GM19035 (cell line): ENCODE measurements at regions not wholly inside any gene's neighbourhood (a gene's known extent, or its start where the extent isn't known, plus 50 kb on each side); places are given as distances from the start of the nearest gene placed in this dataset.
"Not testable (repeated sequence)": the region's sequence is repeated elsewhere in the genome, so short reads cannot be mapped to it uniquely, and the experiment has no call there.

Experiments
- ATAC-seq: cut with Tn5 transposase; IDR thresholded peaks from one replicate; pipeline ENCODE4 v1.9.1; 2021; ENCODE audit not compliant: unreplicated experiment

DNA sequence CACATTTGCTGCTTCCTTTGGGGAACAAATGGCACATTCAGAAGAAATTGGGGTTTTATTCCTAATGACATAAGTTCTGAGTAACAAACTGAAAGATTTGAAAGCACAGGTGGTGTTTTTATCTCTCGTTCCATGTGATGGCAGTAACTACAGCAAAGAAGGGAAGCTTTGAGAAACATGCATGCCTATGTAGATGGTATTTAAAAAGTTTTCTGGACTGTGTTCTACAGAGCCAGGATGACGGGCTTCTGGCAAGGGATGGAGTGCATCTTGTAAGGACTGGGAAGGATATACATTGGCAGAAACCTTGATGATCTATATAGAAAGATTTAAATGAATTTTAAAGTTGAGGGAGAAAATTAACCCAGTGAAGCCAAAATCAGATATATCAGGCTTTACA is 362.2 kb upstream of the ROPN1 start:
- ATAC-seq, result no peak

DNA sequence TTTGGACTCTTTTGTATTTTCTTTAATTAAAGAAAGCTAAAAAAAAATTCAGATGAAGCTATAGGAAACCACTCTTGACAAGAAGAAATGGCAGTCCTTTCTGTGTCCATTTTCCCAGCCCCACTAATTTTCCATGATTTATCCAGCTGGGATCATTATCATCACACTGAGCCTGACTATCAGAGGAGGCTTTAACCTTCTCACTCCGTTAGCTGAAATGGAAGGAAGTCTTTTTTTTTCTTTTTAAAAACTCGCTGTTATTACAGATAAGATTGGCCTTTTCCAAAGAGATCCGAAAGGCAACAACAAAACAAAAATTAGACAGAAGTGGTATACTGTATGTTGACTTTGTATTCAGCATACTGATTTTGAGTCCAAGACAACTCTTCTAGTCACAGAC is 366.2 kb upstream of the ROPN1 start:
- ATAC-seq, result no peak

GRCh38 chr3:124360155-124360554 is 368.2 kb upstream of the ROPN1 start:
- ATAC-seq, result no peak

- ATAC-seq, result no peak
Measured at GRCh38 chr3:124360563-124360962, 368.6 kb upstream of the ROPN1 start.

DNA sequence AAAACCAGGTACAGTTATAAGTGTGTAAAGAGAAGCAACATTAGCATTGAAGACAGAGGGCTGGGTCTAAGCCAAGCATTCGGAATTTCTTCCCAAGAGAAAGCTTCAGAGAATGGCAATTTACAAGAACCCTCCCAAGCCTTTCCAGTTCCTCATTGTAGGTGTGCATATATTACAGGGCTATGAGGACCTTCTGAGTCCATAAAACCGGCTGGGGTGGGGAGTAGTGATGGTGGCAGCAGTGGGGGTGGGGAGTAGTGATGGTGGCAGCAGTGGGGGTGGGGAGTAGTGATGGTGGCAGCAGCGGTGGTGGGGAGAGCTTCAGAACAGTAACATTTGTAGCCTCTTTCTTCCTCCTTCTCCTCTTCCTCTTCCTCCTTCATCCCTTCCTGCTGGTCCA is 368.7 kb upstream of the UMPS start:
- no peak for ATAC-seq

GRCh38 chr3:124362455-124362854 is 367.8 kb upstream of the UMPS start:
- no peak for ATAC-seq

GRCh38 chr3:124363476-124363875 is 366.8 kb upstream of the UMPS start:
- ATAC-seq, result no peak

DNA sequence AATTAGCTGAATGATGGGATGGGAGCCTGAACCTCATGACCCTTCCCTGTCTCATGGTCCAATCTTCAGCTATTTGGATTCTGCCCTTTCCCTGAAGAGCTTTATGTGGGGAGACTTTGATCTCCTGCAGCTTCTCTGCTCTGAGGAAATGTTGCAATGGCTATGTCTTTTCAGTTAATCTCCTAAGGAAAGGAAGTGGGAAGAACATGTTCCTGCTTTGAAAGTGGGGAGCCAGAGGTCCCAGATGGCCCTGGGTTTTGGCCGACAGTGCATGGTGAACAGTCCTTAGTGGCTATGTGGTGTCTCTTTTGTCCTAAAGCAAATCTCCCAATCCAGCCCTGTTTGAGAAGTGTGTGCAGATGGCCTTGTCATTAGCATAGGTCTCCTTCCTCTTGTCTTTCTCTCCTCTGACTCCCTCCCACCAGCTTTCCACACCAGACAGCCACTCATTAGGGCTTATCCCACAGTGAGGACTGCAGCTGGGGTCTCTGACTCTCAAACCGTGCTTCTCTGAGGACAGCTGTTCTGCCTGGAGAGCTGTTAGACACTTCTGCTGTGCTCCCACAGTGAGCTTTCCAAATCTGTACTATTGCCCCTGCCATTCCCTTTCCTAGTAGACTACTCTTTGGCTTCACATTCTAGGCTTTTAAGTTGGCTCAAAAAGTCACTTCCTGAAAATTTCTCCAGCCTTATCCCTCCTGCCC is 365.8 kb upstream of the UMPS start:
- no peak for ATAC-seq

- ATAC-seq, result not testable (repeated sequence)
Measured at GRCh38 chr3:124366655-124367054, 363.6 kb upstream of the UMPS start.

DNA sequence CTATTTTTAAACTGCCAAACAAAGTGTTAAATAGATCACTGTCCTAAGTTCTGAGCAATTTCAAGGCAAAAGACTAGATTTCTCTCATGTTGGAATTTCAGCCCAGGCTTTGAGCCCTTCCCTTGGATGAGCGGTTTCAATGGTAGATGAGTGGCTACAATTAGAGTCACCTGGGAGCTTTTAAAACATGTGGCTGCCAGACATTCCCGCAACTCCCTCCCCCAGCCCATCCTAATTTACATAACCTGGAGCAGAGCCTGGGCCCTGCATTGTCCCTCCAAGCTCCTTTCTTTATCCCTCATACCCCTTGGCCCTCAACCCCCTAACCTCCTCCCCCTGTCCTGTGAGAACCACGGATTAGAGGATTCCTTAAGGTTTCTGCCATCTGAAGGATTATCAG is 357.5 kb upstream of the UMPS start:
- no peak for ATAC-seq

GRCh38 chr3:124373524-124373923 is 356.7 kb upstream of the UMPS start:
- ATAC-seq, result no peak

- no peak for ATAC-seq
Measured at GRCh38 chr3:124374583-124374982, 355.7 kb upstream of the UMPS start.

GRCh38 chr3:124381575-124382333 is 348.5 kb upstream of the UMPS start:
- ATAC-seq, result no peak

DNA sequence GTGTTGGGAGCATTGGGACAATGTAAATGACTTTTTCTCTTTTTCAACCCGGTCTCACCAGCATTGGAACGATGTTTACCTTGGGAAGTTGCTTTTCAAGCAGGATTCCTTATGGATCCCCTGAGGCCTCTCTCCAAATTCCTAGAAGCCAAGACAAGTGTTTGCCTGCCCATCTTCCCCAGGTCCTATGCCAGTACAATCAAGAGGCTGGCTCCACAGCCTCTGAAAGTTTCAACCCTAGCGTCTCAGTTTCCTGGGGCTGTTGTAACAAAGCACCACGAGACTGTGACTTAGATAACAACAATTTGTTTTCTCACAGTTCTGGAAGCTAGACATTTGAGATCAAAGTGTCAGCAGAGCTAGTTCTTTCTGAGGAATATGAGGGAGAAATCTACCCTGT is 347.2 kb upstream of the UMPS start:
- no peak for ATAC-seq

DNA sequence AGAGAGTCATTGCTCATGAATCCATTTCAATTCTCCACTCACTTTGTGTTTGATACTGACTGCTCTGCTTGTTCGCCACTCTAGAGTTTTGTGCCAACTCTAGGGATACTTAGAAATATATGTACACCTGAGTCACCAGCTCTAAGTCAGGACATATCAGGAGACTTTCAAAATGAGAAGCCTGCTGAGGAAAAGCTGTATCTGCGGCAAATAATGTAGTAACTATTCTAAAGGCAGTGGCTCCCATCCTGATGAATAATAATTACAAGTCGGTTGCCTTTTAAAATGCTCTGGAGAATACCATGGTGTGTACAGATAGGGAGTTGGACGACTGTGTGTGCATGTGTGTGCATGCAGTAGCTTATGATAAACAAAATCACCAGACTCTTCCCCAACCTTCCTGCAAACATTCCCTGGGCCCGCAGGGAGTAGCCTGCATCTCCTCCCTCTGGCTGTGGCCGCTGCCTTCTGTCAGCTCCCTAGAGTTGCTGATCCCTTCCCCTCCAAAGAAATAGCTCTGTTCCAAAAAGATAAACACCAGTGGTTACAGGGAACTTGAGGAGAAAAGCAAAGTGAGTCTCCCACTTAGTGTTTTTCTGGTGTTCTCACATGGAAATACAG is 346.3 kb upstream of the UMPS start:
- ATAC-seq, result no peak

DNA sequence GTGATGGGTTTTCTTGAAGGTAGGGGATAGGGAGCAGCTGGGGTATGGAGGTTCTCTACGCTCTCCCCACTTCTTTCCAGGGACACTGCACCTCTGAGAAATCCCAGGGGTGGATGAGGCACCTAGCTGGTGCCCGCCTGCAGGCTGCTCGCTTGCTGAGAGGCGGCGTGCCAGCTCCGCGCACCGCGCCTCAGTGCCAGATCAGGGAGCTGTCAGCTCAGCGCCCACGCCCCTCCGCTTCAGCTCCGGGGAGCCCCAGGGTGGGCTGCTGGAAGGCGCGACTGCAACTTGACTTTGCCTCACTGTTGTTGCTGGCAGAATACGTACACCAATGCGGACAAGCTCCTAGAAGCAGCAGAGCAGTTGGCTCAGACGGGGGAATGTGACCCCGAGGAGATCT is 345.7 kb upstream of the UMPS start:
- no peak for ATAC-seq

DNA sequence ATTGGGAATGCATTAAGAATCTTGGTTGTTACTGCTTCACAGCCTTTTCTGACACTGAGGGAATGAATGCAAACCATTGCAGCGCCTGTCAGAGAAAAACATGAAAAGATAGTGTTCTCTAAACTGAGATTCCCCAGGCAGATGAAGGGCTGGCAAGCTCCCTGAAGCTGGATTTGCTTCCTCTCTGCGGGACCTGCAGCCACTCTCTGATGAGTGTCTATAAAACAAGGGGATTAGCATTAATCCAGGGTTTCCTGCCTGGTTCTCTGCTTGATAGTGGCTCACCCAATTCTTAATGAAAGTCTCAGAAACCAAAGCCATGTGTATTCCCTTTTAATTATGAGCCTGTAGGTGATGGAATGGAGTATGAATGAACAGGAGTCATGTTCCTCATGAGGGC is 344.3 kb upstream of the UMPS start:
- no peak for ATAC-seq

GRCh38 chr3:124386996-124387595 is 343.2 kb upstream of the UMPS start:
- ATAC-seq, result no peak

DNA sequence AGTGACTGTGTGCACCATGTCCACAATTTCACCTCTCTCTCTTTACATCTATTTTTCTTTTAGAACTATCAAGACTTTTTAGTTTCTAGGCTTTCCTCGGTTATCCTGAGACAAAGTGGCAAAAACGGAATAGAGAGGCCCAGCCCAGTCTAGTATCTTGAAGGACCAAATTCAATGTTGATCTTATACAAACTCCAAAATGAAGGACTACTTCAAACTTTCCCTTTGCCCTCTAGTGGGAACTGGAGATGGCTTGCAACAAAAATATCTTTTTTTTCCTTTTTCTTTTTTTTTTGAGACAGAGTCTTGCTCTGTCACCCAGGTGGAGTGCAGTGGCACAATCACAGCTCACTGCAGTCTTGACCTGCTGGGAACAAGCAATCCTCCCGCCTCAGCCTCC is 338.5 kb upstream of the UMPS start:
- no peak for ATAC-seq

GRCh38 chr3:124393340-124393739 is 336.9 kb upstream of the UMPS start:
- no peak for ATAC-seq

DNA sequence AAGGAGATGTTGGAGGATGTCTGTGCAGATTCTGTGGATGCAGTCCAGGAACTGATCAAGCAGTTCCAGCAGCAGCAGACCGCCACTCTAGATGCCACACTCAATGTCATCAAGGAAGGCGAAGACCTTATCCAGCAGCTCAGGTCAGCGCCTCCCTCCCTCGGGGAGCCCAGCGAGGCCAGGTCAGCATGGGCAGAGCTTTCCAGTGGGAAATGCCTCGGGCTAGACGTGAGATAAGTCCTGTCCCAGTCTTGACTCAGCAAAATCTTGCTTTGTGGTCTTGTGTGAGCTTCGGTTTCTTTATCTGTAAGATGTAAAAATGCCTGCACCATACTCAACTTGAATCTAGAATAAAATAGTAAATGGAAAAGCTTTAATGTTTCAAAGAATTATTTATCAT is 335.1 kb upstream of the UMPS start:
- no peak for ATAC-seq
